Choroid plexus epithelial cell (primary cell): ENCODE measurements at regions not wholly inside any gene's neighbourhood (a gene's known extent, or its start where the extent isn't known, plus 50 kb on each side); places are given as distances from the start of the nearest gene placed in this dataset.
"Not testable (repeated sequence)": the region's sequence is repeated elsewhere in the genome, so short reads cannot be mapped to it uniquely, and the experiment has no call there.

Experiments used
- DNase-seq: peaks from one replicate; pipeline ENCODE4 v3.0.0-alpha.2; 2010; ENCODE audit warnings: low read depth
- H3K4me3 ChIP-seq: 2 replicates; pipeline ENCODE4 v1.5.1; 2011; ENCODE audit warnings: low read depth, mild to moderate bottlenecking, control low read depth, low read length, moderate library complexity
- TF ChIP-seq, protein P1 (sequence below): conservative IDR thresholded peaks from 2 replicates; pipeline ENCODE4 v1.5.1; 2011; ENCODE audit warnings: low read depth, mild to moderate bottlenecking, control low read depth, inconsistent platforms, low read length, moderate library complexity

DNA sequence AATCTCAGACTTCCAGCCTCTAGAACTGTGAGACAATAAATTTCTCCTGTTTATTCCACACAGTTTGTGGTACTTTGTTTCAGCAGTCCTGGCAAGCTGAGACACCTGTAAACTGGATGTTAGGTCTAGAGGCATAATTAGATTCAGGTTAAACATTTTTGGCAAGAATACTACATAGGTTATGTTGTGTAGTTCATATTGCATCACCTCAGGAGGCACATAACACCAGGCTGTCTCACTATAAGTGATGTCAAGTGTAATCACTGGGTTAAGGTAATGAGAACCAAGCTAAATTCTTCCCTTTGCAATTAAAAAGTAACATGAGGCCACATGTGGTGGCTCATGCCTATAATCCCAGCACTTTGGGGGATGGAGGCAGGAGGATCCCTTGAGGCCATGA, 214.2 kb downstream of the ZNF674 start:
- TF ChIP-seq, protein P1, sequence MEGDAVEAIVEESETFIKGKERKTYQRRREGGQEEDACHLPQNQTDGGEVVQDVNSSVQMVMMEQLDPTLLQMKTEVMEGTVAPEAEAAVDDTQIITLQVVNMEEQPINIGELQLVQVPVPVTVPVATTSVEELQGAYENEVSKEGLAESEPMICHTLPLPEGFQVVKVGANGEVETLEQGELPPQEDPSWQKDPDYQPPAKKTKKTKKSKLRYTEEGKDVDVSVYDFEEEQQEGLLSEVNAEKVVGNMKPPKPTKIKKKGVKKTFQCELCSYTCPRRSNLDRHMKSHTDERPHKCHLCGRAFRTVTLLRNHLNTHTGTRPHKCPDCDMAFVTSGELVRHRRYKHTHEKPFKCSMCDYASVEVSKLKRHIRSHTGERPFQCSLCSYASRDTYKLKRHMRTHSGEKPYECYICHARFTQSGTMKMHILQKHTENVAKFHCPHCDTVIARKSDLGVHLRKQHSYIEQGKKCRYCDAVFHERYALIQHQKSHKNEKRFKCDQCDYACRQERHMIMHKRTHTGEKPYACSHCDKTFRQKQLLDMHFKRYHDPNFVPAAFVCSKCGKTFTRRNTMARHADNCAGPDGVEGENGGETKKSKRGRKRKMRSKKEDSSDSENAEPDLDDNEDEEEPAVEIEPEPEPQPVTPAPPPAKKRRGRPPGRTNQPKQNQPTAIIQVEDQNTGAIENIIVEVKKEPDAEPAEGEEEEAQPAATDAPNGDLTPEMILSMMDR, result no peak
- DNase-seq, result no peak
- no peak overlapping the region for H3K4me3 ChIP-seq

DNA sequence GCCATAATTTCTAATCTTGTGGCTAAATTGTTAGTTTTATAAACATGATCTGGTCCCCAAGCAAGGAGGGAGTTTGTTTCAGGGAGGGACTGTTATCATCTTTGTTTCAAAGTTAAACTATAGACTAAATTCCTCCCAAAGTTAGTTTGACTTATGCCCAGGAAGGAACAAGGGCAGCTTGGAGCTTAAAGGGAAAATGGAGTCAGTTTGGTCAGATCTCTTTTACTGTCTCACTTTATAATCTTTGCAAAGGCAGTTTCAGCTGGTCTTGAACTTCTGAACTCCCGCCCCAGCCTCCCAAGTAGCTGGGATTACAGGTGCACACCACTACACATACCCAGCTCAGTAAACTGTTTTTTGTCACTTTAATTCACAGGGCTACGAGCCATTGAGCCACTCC, 214.7 kb downstream of the ZNF674 start:
- TF ChIP-seq, protein P1, result no peak
- no peak for DNase-seq
- H3K4me3 ChIP-seq, result no peak overlapping the region

DNA sequence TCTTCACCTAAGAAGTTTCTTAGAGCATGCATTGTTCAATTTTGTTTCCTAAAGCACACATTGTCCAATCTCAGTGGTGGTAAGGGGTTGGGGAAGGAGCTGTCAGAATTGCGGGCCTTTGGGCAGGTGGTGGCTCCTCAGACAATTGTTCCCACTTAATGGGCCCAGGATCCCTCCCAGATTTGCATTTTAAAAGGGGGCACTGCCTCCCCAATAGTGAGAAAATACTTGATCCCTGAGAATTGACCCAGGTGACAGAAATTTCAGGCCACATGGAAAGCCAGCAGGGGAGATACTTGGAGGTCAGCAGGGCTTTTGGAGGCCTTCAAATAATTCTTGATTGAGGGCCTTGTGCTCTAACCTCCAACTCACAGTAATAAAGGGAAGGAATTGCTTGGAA, 217.1 kb downstream of the ZNF674 start:
- H3K4me3 ChIP-seq, result no peak overlapping the region
- TF ChIP-seq, protein P1, result no peak
- DNase-seq, result no peak

DNA sequence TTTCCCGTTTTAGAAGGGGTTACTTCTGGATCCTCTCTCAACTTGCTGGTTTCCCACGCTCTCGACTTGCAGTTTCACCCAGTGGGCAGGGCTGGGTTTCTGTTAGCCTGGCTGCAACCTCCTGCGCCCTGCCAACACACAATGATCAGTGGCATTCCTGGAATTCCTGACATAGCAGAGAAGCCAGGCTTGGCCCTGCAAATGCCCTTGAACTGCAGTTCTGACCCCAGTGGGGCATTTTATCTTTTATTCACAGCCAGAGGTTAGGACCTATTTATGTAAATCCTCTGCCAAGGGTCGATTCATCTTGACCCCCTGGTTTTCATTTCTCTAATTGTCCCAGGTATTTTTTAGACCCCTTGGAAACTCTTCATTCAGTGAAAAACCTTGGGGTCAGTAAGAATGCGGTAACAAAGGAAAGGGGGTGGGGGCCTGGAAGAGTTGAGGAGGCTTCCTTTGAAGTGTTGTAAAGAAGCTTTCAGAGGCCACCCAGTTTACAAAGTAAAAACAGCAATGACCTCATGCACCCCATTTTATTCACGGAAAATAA, 217.6 kb downstream of the ZNF674 start:
- peak; percentile 16 for DNase-seq
- TF ChIP-seq, protein P1, result no peak
- H3K4me3 ChIP-seq, result no peak overlapping the region

DNA sequence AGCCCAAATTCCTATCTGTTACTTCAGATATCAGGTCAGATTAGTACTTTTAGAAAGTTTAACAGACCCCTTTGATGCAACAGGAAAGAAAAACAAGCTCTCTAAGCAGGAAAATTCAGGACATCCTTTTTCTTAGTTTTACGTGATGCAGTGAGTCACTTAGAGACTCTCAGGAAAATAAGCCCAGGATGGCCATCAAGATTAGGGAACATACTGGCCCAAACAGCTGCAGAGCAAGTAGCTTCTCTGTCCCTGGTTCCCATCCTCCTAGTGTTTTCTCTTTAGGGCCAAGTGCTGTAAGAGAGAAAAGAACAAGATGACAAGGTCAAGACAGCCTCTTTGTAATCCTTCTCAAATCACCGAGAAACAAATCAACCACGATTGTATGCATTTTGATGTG, 219.1 kb downstream of the ZNF674 start:
- peak; percentile 5 for DNase-seq
- TF ChIP-seq, protein P1, result no peak
- no peak overlapping the region for H3K4me3 ChIP-seq

- DNase-seq, result peak; percentile 45
- TF ChIP-seq, protein P1, result no peak
- H3K4me3 ChIP-seq, result no peak overlapping the region
These were observed 219.8 kb downstream of the ZNF674 start for GRCh38 chrX:46325312-46325877.

DNA sequence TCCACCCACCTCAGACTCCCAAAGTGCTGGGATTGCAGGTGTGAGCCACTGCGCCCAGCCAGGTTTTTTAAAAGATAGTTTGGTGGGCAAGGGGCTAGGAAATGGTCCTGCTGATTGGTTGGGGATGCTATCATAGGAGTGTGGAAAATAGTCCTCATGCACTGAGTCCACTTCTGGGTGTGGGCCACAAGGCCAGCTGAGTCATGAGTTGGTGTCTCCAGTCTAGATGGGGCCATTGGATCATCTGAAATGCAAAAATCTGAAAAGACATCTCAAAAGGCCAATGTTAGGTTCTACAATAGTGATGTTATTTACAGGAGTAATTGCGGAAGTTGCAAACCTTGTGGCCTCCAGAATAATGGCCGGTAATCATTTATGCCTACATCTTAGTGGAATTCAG, 221.1 kb downstream of the ZNF674 start:
- DNase-seq, result no peak
- TF ChIP-seq, protein P1, result no peak
- H3K4me3 ChIP-seq, result no peak overlapping the region

- DNase-seq, H3K4me3 ChIP-seq: not testable (repeated sequence)
These were observed 222.3 kb downstream of the ZNF674 start for GRCh38 chrX:46322929-46323328.
